Breast epithelium (tissue), 3 donors: ENCODE measurements at regions not wholly inside any gene's neighbourhood (a gene's known extent, or its start where the extent isn't known, plus 50 kb on each side); places are given as distances from the start of the nearest gene placed in this dataset.

Experiments
- CTCF ChIP-seq, 3 donors: fragments of 450-650 bp; IDR thresholded peaks; one replicate each; pipeline ENCODE4 v1.5.1; 2016 to 2017; ENCODE audit warnings: antibody characterized with exemption in 3 of 3, mild to moderate bottlenecking in 3 of 3, moderate library complexity in 3 of 3
- POLR2A ChIP-seq: fragments of 450-650 bp; IDR thresholded peaks from one replicate; pipeline ENCODE4 v1.6.1; 2016; ENCODE audit warnings: antibody characterized with exemption, mild to moderate bottlenecking, moderate library complexity
- POLR2AphosphoS5 ChIP-seq, 3 donors: sonication (generic); formaldehyde crosslinking; IDR thresholded peaks; one replicate each; pipeline ENCODE4 v1.6.1; 2017; ENCODE audit warnings: antibody characterized with exemption in 3 of 3

DNA sequence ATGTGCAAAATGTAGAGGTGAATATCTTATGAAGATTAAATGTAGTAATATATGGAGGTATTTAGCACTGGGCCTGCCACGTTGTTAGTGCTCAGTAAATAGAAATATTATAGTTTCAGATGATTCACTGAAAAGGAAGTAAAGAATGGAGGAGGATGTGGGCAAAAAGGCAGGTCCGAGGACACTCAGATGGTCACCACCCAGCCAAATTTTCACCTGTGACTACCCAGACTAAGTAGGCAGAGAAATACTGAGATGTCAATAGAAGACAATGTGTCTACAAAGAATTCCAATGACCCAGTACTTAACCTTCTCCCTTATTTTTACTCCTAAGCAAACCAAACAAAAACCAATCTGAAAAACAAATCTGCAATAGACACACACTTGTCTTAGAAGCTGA is 70.3 kb upstream of the ATP10B start:
- no peak for TF ChIP-seq CTCF (IDR thresholded peaks at IDR 0.05)
- TF ChIP-seq POLR2A = no peak
- no peak for TF ChIP-seq POLR2AphosphoS5 (IDR thresholded peaks at IDR 0.05)
